OCI-LY3 (cell line): ENCODE measurements at regions not wholly inside any gene's neighbourhood (a gene's known extent, or its start where the extent isn't known, plus 50 kb on each side); places are given as distances from the start of the nearest gene placed in this dataset.

Source experiments
- H2AFZ ChIP-seq: fragments of 200-600, 300-600 bp; shearing (Covaris generic); 2 replicates; pipeline ENCODE4 v1.6.0; 2014; ENCODE audit warnings: antibody characterized with exemption, low read depth, low read length
- H3K27ac ChIP-seq: fragments of 200-600, 300-600 bp; sonication (generic); 2 replicates; pipeline ENCODE4 v1.5.1; 2014; ENCODE audit warnings: mild to moderate bottlenecking, low read length, moderate library complexity, mixed read lengths
- H3K27me3 ChIP-seq: fragments of 200-600, 300-600 bp; sonication (generic); 2 replicates; pipeline ENCODE4 v1.6.1; 2014; ENCODE audit warnings: low read depth, low read length, mixed read lengths
- H3K36me3 ChIP-seq: fragments of 200-600, 300-600 bp; sonication (generic); replicated peaks from 2 replicates; pipeline ENCODE3; 2014; ENCODE audit warnings: low read depth, low read length, mixed read lengths
- H3K4me1 ChIP-seq: fragments of 300-600, 200-600 bp; sonication (generic); 2 replicates; pipeline ENCODE4 v1.6.1; 2014; ENCODE audit warnings: low read length, mixed read lengths
- H3K4me2 ChIP-seq: fragments of 200-600, 300-600 bp; sonication (generic); 2 replicates; pipeline ENCODE4 v1.6.1; 2014; ENCODE audit warnings: low read length, mixed read lengths
- H3K4me3 ChIP-seq: fragments of 300-600, 200-600 bp; sonication (generic); 2 replicates; pipeline ENCODE4 v1.5.1; 2014; ENCODE audit warnings: antibody characterized with exemption, mild to moderate bottlenecking, low read length, moderate library complexity
- H3K79me2 ChIP-seq: fragments of 300-600, 200-600 bp; shearing (Covaris generic); 2 replicates; pipeline ENCODE4 v1.6.1; 2014; ENCODE audit warnings: mild to moderate bottlenecking, low read length, mixed read lengths
- H3K9ac ChIP-seq: fragments of 300-600, 200-600 bp; shearing (Covaris generic); 2 replicates; pipeline ENCODE4 v1.6.0; 2014; ENCODE audit warnings: mild to moderate bottlenecking, low read length, moderate library complexity
- H3K9me3 ChIP-seq: fragments of 200-600, 300-600 bp; shearing (Covaris generic); 2 replicates; pipeline ENCODE4 v1.6.1; 2014; ENCODE audit warnings: low read length, mixed read lengths; ENCODE audit not compliant: insufficient read depth
- H4K20me1 ChIP-seq: fragments of 200-600, 300-600 bp; sonication (generic); 2 replicates; pipeline ENCODE4 v1.6.1; 2016; ENCODE audit warnings: low read length, mixed read lengths; ENCODE audit not compliant: insufficient read depth
- EZH2phosphoT487 ChIP-seq: fragments of 200-600 bp; shearing (Covaris generic); IDR thresholded peaks from 2 replicates; pipeline ENCODE4 v1.6.1; 2018; ENCODE audit warnings: antibody characterized with exemption, mixed run types, low read depth
- TF ChIP-seq, protein P1 (sequence below): fragments of 200-600, 300-600 bp; sonication (generic); IDR thresholded peaks from 2 replicates; pipeline ENCODE4 v1.5.1; 2014; ENCODE audit warnings: antibody characterized with exemption, low read length, low read depth

DNA sequence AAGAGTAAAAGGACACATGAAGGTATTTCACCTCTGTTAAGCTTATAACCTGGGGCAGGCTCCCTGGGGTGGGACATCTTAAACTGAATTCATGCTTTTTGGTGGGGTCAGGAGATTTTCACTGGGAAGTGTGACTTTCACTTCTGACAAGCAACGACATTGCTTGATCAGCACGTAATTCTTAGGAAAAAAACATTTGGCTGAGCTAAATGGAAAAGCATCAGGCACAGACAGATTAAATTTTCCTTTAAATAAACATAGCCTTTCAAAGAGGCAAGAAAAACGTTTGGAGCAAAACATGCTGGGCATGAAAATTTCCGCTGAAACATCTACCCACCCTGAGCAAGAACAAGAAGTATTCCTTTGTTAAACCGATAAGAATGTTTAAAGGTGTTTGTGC is 674.0 kb upstream of the CELF4 start:
- H4K20me1 ChIP-seq, result no peaks in the 10 kb centered on the region
- H3K4me3 ChIP-seq, result no peak overlapping the region
- TF ChIP-seq EZH2phosphoT487, result no peak
- TF ChIP-seq, protein P1, sequence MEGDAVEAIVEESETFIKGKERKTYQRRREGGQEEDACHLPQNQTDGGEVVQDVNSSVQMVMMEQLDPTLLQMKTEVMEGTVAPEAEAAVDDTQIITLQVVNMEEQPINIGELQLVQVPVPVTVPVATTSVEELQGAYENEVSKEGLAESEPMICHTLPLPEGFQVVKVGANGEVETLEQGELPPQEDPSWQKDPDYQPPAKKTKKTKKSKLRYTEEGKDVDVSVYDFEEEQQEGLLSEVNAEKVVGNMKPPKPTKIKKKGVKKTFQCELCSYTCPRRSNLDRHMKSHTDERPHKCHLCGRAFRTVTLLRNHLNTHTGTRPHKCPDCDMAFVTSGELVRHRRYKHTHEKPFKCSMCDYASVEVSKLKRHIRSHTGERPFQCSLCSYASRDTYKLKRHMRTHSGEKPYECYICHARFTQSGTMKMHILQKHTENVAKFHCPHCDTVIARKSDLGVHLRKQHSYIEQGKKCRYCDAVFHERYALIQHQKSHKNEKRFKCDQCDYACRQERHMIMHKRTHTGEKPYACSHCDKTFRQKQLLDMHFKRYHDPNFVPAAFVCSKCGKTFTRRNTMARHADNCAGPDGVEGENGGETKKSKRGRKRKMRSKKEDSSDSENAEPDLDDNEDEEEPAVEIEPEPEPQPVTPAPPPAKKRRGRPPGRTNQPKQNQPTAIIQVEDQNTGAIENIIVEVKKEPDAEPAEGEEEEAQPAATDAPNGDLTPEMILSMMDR, result no peak
- H3K4me1 ChIP-seq, result peaks cover 12% of the 10 kb centered on the region
- H3K36me3 ChIP-seq, result no peaks in the 10 kb centered on the region
- H3K27me3 ChIP-seq, result no peaks in the 10 kb centered on the region
- no peak overlapping the region for H3K9ac ChIP-seq
- no peaks in the 10 kb centered on the region for H3K79me2 ChIP-seq
- H3K27ac ChIP-seq, result no peak overlapping the region
- no peak overlapping the region for H3K4me2 ChIP-seq
- H2AFZ ChIP-seq, result no peak overlapping the region
- no peaks in the 10 kb centered on the region for H3K9me3 ChIP-seq

DNA sequence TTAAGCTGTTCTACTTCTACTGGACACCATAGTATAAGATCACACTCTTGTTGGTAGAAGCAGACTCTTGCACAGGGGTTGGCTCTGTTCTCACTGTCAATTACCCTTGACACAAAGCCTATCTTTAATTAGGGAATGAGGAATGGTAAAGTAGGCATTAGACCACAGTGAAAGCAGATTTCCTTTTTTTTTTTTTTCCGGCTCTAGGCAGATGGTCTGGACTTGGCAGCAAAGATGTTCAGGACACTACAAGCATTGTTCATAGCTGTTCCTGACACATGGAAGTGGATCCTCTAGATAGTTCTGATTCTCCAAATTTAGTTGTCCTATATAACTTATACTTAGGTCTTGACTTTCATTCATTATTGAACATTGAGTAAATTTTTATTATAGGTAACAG is 672.2 kb upstream of the CELF4 start:
- no peak overlapping the region for H2AFZ ChIP-seq
- H3K4me3 ChIP-seq, result no peak overlapping the region
- no peaks in the 10 kb centered on the region for H3K27me3 ChIP-seq
- no peaks in the 10 kb centered on the region for H3K9me3 ChIP-seq
- no peaks in the 10 kb centered on the region for H4K20me1 ChIP-seq
- H3K79me2 ChIP-seq, result no peaks in the 10 kb centered on the region
- H3K4me1 ChIP-seq, result 0 out of 2 replicates have a peak, but pooled peaks cover 2% of the 10 kb centered on the region
- no peak overlapping the region for H3K4me2 ChIP-seq
- H3K36me3 ChIP-seq, result no peaks in the 10 kb centered on the region
- TF ChIP-seq, protein P1, result no peak
- TF ChIP-seq EZH2phosphoT487, result no peak
- no peak overlapping the region for H3K9ac ChIP-seq
- H3K27ac ChIP-seq, result no peak overlapping the region

DNA sequence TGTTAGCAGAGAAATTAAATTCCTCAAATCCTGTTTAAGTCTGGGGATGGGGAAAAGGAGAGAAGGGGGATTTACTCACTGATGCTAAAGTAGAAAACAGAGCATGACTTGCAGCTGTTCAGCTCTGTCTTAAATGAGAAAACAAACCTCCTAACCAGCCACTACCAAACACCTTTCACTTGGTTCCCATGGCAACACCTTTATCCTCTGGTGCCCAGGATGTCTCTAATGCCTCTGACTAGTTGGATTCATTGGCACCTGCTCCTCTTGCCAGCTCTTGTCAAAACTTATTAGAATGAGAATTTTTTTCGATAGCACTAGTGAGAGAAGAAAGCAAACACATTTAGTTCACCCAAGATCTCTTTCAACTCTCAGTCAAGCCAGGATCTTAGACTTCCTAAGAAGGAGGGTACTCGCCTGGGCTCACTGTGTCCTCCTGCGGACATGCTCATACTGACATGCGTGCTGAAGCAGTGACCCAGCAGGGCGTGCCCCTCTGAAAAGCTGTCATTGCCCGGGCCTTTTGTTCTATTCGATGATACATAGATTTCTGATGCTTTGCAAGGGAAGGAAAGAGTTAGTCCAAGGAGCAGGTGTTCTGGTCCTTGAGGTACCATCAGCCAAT is 656.0 kb upstream of the CELF4 start:
- Histone ChIP-seq H3K4me3 (no peak overlapping the region), H3K27me3 (no peaks in the 10 kb centered on the region), H3K79me2 (no peaks in the 10 kb centered on the region), H3K9ac (no peak overlapping the region), H4K20me1 (no peaks in the 10 kb centered on the region), H3K9me3 (no peaks in the 10 kb centered on the region), H3K4me2 (no peak overlapping the region), H3K36me3 (no peaks in the 10 kb centered on the region), H3K27ac (no peak overlapping the region), H3K4me1 (0 out of 2 replicates have a peak, but pooled peaks cover 4% of the 10 kb centered on the region), H2AFZ (no peak overlapping the region)
- TF ChIP-seq EZH2phosphoT487, result no peak
- TF ChIP-seq, protein P1, result no peak

DNA sequence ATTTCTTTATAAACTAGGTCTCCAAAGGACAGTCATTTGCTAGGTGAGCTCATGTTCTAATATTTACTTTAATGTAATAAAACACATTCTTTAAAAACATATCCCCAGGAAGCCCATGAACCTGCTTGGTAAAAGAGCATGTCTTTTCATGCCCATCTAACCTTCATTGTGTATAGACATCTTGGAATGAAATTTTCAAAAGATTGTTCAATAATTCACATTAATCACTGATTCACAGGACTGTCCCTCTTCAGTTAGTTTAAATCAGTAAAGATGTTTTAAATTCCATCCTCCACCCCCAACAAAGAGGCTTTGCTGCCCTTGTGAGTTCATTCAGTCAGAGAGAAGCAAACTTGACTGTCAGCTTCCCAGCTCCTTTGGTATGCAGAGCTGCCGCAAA is 633.4 kb upstream of the CELF4 start:
- H2AFZ ChIP-seq, result no peak overlapping the region

More for the DNA sequence above, 633.4 kb upstream of the CELF4 start:
- Histone ChIP-seq H3K4me3 (no peak overlapping the region), H3K4me2 (no peak overlapping the region), H3K79me2 (no peaks in the 10 kb centered on the region), H3K27me3 (no peaks in the 10 kb centered on the region), H3K9ac (no peak overlapping the region), H4K20me1 (no peaks in the 10 kb centered on the region), H3K4me1 (no peaks in the 10 kb centered on the region), H3K36me3 (no peaks in the 10 kb centered on the region), H3K9me3 (no peaks in the 10 kb centered on the region), H3K27ac (no peak overlapping the region)
- TF ChIP-seq, protein P1, result no peak
- no peak for TF ChIP-seq EZH2phosphoT487
